Midbrain (tissue), 1 donor: ENCODE measurements at regions not wholly inside any gene's neighbourhood (a gene's known extent, or its start where the extent isn't known, plus 50 kb on each side); places are given as distances from the start of the nearest gene placed in this dataset.
A peak's percentile ranks its signal among the peaks of the same experiment; 100 is the strongest.
"Not testable (repeated sequence)": the region's sequence is repeated elsewhere in the genome, so short reads cannot be mapped to it uniquely, and the experiment has no call there.

ENCODE experiments used
- DNase-seq: peaks from one replicate; lab custom pipeline; 2025; lab: John Stamatoyannopoulos, UW

GRCh38 chr9:3773362-3774060 is 247.7 kb upstream of the RFX3 start:
- no peak for DNase-seq

- DNase-seq, result no peak
These were observed 243.8 kb upstream of the RFX3 start for GRCh38 chr9:3769646-3770045.

GRCh38 chr9:3768712-3769457 is 243.1 kb upstream of the RFX3 start:
- no peak for DNase-seq

- DNase-seq, result no peak
These were observed 242.5 kb upstream of the RFX3 start for GRCh38 chr9:3768286-3768685.

- no peak for DNase-seq
These were observed 236.3 kb upstream of the RFX3 start for GRCh38 chr9:3762076-3762475.

- DNase-seq, result no peak
These were observed 234.2 kb upstream of the RFX3 start for GRCh38 chr9:3760031-3760430.

- no peak for DNase-seq
These were observed 233.2 kb upstream of the RFX3 start for GRCh38 chr9:3758816-3759576.

- DNase-seq, result no peak
These were observed 230.3 kb upstream of the RFX3 start for GRCh38 chr9:3756071-3756470.

GRCh38 chr9:3751125-3751758 is 225.4 kb upstream of the RFX3 start:
- DNase-seq, result peak; percentile 48

GRCh38 chr9:3750321-3750720 is 224.5 kb upstream of the RFX3 start:
- DNase-seq, result no peak

- DNase-seq, result no peak
These were observed 220.8 kb upstream of the RFX3 start for GRCh38 chr9:3746296-3747275.

GRCh38 chr9:3743901-3744413 is 218.2 kb upstream of the RFX3 start:
- DNase-seq, result no peak

- DNase-seq, result no peak
These were observed 216.8 kb upstream of the RFX3 start for GRCh38 chr9:3742586-3742985.

GRCh38 chr9:3741729-3742128 is 215.9 kb upstream of the RFX3 start:
- DNase-seq, result no peak

- DNase-seq, result no peak
These were observed 215.1 kb upstream of the RFX3 start for GRCh38 chr9:3740690-3741419.

GRCh38 chr9:3736161-3736560 is 210.4 kb upstream of the RFX3 start:
- no peak for DNase-seq

GRCh38 chr9:3735251-3735650 is 209.4 kb upstream of the RFX3 start:
- DNase-seq, result no peak

- DNase-seq, result not testable (repeated sequence)
These were observed 207.9 kb upstream of the RFX3 start for GRCh38 chr9:3733527-3734262.

- DNase-seq, result no peak
These were observed 207.2 kb upstream of the RFX3 start for GRCh38 chr9:3733039-3733408.
